Stimulated activated CD4-positive, alpha-beta T cell treated with anti-CD3 and anti-CD28 coated beads, Interleukin-2, amount 100 ng/mL, for 4 hours (primary cell): ENCODE measurements at regions not wholly inside any gene's neighbourhood (a gene's known extent, or its start where the extent isn't known, plus 50 kb on each side); places are given as distances from the start of the nearest gene placed in this dataset.

Experiments used
- DNase-seq: peaks from one replicate; pipeline ENCODE4 v3.0.0-alpha.2; 2020; ENCODE audit warnings: low read depth

DNA sequence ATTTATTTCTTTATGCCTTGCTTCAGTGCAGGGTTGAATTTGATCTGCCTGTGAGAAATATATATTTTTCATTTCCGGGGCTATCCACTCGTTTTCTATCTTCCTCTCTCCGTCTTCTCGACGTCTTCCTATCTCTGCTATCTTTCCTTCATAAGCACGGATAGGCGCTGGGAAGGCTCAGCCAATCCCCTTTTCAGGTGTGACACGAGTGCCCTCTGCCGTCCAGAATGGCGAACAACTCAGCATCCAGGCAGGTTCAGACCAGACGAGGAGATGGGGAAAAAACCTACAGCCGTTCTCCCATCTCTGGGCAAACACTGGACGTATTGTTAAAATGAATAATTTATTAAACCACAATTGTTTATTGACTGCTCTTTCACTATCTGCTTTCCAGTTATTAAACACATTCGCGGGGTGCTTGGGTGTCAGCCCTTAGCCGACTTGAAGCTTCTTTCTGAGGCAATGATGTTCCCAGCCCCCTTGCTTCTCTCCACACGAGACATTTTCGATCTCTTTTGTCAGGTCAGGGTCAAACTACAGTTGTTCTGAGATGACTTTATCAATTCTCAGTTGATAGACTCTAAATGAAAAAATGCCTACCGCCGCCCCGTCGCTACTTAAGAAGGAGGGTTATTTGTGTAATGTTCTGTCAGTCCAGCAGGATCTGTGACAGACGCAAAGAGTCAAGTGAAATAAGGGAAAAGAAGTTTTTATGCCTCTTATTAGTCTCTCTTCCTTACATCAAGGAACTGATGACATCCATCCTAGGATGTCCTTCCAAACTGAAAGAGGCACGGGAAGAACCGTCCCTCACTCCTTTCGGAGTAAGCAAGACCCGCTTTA, 96.3 kb upstream of the NOCT start:
- DNase-seq = peak; percentile 5

DNA sequence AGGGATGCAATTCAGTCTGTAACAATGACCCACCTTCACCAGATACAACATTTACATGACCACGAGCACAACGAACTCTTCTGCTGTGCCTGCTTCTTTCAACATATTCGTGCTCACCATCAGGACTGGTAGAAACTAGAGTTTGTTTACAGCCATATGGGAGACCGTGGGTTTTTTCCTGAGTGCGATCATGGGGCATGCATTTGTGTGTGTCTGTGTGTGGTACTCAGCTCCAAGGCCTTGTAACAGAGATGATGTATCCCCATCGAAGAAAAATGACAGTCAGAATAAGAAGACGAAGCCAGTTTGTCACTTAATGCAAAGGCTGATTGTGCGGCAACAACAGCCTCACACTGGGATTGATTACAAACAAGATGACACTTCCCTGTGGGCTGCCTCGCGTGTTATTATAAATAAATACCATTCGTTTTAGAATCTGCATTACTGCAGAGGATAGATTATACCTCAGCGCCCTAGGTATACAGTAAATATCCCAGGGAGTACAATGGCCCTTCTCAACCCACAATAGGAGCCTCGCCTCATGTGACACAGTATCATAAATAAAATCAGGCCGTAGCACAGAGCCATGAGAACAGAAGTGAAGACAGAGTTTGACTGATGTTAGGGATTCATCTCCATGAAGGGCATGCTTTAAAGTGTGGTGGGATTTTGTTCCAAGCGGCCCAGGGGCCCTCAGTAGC, 97.3 kb upstream of the NOCT start:
- DNase-seq = no peak

DNA sequence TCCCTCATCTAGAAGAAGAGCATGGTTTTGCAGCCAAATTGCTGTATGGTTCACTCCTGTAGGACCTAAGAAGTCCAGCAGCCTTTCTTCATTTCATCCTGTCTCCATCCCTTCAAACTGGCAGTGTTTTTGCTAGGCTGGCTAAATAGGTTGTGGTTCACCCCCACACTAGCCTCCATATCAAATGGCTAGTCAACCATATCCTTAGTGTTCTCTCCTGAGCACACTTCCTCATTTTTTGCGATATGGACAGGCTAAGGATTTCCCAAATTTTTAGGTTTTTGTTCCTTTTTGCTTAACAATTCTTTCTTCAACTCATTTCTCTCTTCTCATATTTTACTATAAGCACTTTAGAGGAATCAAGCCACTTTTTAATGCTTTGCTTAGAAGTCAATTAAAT, 98.8 kb upstream of the NOCT start:
- DNase-seq = no peak

DNA sequence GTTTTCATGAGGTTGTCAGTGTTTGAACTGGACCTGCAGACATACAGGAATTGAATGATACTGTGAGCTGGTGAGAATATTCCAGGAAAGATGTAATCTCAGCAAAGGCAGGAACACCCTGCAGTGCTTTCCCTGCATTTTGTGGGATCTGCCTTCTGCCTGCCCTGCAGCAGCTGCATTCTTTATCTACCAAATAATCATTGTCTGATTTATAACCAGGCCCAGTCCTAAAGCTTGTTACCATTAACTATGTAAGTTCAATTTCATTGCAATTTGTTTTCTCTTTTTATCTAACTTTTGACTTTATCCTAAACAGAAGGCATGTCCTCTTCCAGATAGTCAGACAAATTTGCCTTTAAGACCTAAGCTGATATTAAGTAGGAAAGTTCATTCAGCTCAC, 99.8 kb upstream of the NOCT start:
- no peak for DNase-seq

DNA sequence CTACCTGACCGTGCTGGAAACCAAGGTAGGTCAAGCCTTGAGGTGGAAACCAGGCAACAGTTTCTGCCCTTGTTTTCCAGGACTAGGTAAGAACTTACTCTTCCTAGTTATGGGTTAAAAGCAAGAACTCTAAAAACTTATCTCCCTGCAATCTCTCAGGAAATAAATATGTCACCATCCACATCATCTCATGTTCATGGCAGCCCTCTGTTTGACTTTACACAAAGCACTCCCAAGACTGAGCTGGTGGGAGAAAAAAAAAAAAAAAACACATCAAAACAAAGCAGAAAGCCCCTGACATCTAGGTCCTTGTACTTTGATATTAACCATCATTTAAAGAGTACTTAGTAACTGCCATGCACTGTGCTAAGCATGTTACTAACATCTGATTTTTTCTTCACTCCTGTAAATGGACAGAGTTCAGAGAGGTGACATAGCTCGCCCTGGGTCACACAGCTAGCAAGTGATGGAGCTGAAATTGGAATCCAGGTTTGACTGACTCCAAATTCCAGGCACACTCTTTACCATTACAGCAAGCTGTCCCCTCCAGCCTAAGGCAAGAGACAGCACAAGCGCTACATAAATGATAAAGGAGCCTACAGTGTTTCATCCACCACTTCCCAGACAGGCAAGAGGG, 102.8 kb upstream of the NOCT start:
- no peak for DNase-seq

DNA sequence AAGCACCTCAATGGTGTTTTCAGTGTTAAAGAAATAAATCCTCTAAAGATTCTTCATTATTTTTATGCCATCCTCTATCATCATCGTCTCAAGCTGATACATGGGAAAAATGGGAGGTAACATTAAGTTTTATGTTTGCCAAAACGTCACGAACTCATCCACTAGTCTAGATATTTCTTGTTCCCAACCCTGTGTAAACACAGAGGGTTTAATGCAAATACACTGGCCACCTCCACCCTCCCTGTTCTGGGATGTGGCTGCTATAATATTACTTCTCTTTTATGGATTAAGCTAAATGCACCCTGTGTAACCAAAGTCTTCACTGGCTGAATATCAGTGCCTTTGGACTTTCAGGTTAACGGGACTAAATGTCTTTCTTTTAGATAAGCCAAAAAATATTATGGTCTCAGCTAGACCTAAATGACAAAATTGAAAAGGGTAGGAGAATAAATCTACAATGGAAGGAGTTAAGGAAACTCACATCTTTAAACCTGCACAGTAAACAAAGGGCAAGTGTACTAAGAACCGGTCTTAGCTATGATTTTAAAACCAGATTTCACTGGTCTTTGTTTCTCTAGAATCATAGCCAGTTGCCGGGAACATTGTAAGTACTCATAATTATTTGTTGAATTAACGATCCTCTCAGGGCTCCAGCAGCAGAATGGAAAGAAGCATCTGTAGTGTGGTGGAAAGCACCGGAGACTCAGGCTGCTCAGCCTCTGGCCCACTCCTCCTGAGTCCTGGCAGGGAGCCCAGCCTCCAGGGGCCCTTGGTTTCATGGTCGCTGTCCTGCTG, 103.5 kb upstream of the NOCT start:
- DNase-seq = no peak

DNA sequence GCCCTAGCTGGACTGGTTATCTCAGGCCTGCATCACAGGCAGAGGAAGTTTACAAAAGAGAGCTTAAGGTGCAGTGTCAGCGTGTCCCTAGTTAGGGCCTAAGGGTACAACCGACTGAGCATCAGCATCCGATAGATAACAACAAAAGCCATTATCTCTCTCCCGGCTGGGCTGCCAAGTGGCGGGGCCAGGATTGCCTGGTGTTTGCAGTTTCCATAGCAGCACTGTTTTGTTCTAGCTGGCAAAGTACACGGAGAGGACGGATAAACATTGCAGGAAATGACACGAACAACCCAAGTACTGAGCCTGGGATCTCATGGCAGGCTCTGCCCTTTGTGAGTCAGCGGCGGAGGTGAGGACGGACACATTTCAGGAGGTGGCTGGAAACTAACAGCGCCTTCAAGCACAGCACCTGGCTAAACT, 104.7 kb upstream of the NOCT start:
- DNase-seq = no peak

DNA sequence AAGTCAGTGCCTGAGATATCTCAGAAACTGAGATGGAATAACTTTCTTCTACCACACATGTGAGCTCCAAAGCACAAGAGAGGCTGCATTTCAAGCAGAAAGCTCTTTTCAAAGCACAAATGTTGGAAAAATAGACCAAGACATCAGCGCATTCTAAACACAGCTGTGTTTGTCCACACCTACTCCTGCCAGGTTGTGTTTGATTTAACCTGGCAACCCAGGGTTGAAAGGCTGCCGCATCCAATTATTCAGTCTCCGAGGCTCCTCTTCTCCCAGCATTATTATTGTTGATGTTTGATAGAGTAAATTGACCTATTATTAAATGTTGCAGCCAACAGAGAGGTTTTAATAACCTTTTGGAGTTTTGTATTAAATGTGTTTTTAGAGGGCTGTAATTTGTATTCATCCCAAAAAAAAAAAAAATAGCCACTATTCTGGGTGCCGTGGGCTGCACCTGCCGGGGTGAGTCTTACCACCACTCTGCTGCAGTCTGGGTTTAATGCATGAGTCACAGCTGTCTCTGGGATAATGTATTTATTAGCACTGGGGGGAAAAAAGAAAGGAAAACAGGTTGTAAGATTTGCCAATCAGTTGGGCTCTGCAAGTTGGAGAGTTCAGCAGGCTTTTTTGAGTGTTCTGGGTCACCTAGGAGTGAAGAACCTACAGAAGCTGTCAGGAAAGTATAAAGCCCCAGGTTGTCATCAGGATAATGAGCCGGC, 105.2 kb upstream of the NOCT start:
- DNase-seq = no peak

DNA sequence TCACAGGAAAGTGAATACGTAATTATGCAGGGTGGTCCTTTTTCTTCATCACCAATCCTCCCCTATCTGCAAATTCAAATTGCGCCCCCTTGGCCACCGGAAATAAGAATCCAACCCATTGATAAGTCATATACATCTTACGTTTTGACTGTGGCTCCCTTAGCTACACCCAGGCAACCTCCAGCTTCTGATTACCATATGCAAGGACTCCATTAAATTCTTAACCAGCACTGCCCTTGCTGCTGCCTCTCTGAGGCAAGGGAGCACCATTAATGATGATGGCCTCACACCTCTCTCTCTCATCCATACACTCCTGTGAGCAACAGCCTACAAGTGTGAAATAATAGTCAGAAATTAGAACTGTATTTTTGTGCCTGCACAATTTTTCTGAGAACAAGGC, 106.0 kb upstream of the NOCT start:
- DNase-seq = no peak

DNA sequence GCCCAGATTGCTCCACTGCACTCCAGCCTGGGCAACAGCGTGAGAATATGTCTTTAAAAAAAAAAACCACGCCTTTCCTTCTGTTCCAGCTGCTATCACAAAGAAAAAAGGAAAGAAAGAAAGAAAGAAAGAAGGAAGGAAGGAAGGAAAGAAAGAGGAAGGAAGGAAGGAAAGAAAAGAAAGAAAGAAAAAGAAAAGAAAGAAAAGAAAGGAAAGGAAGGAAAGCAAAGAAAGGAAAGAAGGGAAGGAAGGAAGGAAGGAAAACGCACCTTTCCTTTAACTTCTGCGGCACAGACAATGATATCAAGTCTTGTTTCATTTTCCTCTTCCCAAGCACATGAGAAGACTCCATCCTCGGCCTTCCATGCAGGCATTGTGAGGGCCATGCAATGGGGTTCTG, 107.4 kb upstream of the NOCT start:
- no peak for DNase-seq

DNA sequence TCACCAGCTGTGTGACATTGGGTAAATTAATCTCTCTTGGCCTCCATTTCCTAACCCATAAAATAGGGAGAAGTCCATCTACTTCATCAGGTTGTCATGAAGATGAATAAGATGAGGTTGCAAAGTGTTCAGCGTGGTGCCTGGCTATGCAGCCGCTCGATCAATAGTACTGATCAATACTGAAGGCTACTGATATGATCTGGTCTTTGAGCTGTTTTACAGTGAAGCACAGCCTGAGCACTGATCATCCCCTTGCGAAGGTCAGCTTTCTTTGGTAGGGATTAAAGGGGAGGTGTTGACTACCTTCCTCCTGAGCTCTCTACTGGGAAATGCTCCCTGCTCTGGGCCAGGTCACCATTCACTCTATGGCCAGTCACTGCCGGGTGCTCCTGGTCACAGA, 108.4 kb upstream of the NOCT start:
- DNase-seq = no peak

DNA sequence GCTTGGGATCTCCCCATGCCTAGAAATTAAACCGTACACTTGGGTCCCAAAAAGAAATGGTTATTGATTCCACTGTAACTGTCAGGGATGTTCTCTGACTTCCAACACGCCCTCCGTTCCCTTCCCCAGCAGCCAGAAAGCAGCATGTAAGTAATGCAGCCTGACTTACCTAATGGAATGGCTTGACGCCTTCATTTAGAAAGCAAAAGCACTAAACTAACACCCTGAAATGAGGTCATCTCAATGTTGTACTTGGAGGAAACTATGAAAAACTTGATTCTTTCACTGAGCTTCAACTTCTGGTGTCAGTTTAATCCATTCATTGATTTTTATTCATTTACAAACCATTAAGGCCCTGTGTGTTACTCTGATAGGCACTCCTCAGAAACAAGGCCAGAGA, 110.8 kb upstream of the NOCT start:
- no peak for DNase-seq

DNA sequence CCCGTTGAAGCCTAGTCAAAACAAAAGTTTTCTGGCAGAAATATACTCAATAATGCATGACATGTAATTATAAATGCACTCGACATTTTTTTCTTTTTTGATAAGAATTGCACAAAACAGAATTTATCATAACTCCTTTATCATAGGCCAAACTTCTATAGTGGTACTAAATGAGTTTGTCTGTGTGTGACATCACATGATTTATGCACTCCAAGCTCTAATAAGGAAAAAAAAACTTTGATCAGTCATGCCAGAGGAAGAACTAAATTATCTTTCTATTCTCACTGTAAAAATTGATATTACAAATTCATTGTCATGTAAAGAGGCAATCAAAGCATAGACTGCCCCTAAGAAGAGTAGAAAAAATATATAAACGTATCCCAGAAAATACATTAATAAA, 112.4 kb upstream of the NOCT start:
- DNase-seq = no peak

DNA sequence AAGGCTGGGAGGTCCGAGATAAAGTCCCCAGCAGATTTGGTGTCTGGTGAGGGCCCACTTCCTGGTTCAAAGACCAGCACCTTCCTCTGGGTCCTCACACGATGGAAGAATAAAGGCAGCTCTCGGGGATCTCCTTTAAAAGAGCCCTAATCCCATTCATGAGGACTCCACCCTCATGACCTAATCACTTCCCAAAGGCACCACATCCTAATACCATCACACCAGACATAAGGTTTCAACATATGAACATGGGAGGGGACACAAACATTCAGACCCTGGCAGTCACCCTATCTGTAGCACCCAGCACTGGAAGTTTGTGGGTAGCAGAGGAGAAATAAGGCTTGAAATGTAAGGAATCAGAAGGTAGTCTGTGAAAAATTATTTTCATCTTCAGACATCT, 112.9 kb upstream of the NOCT start:
- DNase-seq = no peak

DNA sequence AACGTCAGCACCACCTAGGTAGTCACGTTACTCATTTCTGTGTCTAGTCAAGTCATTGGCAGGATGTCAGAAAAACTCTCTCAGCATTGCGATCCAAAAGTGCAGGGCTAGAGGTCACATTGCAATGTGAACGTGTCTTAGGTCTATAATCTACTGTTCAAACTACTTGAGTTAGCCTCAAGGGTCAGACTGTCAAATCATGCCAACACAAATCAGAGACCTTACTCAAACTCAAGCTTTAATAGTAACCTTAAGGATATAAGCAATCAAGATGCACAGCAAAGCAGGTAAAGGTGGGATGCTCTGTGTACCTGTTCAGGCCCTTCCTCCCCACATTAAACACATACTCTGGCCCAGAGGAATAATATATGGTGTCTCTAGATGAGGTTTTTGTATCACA, 114.4 kb upstream of the NOCT start:
- no peak for DNase-seq

DNA sequence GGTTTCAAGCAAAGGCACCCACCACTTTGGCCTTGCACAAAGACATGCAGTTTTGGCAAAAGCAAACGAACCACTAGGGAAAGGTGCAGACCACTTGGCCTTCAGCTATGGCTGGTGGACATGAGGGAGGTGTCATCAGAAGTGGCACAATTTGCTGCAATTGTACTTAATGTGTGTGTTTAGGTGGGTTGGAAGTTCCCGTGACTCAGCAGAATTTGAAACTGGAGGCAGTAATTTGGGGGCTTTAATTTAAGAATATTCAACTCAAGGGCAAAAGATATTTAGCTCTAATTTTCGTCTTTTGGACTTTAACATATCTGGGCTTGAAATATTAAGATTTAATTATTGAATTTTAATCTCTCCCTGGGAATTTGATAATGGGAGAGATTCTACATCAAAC, 115.6 kb upstream of the NOCT start:
- no peak for DNase-seq

DNA sequence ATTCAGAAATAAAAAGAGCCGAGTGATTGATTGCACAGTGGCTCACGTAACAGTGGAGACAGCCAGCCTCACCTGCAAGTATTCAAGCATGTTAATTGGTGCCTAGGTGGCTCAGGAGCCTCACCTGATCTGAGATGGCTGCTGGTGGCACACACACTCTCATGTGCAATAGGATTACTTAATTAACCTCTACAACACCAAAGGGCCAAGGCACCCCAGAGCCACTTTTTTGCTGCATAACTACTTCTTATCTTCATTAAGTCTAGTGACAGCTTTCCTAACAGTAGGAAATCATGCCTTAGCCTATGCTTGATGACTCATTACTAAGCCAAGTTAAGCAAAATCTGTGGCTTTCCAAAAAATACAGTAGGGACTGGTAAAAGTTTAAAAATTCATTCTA, 117.3 kb upstream of the NOCT start:
- DNase-seq = no peak

DNA sequence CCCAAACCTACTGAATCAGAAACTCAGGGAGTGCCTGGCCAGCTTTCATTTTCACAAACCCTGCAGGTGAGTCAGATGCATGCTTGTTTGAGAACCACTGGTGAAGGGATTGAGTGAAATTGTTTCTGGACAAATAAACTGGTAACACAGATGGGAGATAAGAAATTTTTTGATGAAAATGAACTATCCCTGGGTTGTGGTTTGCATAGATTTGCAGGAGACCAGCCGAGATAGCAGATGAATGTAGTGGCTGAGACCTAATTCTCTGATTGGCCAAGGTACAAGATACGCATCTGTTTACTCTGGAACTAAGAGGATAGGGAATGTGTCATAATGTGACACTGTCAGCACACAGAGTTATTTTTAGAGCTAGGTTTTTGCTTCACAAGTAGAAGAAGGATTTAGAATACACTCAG, 117.8 kb upstream of the NOCT start:
- no peak for DNase-seq

DNA sequence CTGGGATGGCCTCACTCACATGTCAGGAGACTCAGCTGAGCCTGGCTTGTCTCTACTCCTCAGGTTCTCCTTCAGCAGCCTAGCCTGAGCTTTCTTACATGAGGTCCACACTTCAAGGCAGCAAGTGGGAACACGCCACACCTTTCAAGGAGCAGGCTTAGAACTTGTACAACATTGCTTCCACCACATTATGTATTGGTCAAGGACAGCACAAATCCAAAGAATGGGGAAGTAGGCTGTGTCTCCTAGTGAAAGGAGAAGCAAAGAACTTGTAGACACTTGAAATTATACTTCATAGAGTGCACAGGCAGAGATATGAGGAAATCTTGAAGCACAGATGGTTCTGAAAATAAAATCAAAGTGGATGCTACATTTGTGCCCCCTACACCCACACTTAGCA, 120.9 kb upstream of the NOCT start:
- no peak for DNase-seq

DNA sequence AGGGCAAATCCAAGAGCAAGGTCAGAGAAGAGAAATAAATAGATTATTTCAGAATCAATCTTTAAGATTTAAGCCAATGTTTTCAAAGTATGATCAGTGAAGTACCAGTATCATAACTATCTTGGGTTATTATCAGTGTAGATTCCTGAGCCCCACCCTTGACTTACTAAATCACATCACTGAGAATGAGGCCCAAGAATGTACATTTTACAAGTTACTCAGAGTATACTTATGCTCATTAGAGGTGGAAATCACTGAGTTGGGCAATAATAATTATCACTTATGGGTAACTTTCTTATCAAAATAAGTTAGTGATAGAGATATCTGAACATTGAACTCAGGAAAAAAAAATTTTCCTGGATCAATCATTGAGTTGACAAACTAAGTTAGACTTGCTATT, 121.6 kb upstream of the NOCT start:
- DNase-seq = no peak

DNA sequence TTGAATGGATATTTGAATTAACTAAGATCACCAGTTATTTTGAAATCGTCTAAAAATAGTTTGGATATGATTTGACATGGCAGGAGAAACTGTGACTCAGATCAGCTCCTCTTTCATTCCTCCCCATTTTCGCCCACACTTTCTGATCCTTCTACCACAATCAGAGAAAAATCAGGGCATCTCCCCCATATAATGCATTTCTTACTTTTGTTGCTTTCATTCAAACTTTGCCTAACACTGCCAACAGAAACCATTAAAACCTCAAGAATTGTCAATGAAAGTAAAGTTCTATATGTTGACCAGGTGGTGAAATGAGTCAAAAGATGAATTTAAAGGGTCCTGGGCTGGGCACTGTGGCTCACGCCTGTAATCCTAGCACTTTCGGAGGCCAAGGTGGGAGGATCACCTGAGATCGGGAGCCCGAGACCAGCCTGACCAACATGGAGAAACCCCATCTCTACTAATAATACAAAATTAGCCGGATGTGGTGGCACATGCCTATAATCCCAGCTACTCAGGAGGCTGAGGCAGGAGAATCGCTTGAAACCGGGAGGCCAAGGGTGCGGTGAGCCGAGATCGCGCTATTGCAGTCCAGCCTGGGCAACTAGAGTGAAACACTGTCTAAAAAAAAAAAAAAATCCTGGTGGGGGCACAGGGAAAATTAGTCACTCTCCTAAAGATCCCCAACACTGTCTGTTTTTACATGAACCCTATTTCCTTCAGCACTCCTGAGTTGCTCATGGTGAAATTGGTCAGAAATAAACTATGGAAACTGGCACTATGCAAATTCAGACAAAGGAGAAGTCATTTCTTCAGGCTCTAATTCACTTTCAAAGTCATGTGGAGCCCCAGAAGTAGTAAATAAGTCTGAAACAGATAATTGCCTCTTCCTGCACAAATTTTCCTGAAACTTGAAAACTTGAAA, 122.8 kb upstream of the NOCT start:
- DNase-seq = no peak
